ENCODE measurements at regions not wholly inside any gene's neighbourhood (a gene's known extent, or its start where the extent isn't known, plus 50 kb on each side); places are given as distances from the start of the nearest gene placed in this dataset.

GRCh38 chr19:29378126-29378525 is 147.7 kb upstream of the VSTM2B start:
- Histone ChIP-seq H3K23ac (ENCODE audit: insufficient read length) (no peak overlapping the region), H4K8ac (ENCODE audit: extremely low read depth, insufficient read depth, low read length) (no peak overlapping the region), H2BK20ac (ENCODE audit: low read length) (no peak overlapping the region), H2BK120ac (replicated peaks; ENCODE audit: low read depth, low read length) (no peak overlapping the region), H3K9me3 (ENCODE audit: insufficient read depth in 2 of 2, low read depth in 1 of 2, low read length in 1 of 2) (no peaks in the 10 kb centered on the region), H2AFZ (ENCODE audit: low read length) (no peak overlapping the region), H3K23me2 (ENCODE audit: low read depth, low read length) (no peaks in the 10 kb centered on the region), H2BK5ac (ENCODE audit: low read depth, low read length) (no peak overlapping the region), H3K4ac (replicated peaks; ENCODE audit: insufficient read length, low read depth, low read length) (no peak overlapping the region), H3K4me1 (replicated peaks in 1 of 4; ENCODE audit: control insufficient read depth in 3 of 4, insufficient read depth in 4 of 4, low read length in 3 of 4) (peaks cover 0 to 4% (median 0%) of the 10 kb centered on the region in 4 experiments; a peak in 1 of 7 replicates), H3K56ac (replicated peaks; ENCODE audit: insufficient read length, low read depth, low read length) (no peak overlapping the region), H3K18ac (ENCODE audit: extremely low read depth, low read length) (no peak overlapping the region), H3K14ac (ENCODE audit: insufficient read length) (no peak overlapping the region), H3K27me3 (replicated peaks in 1 of 4; ENCODE audit: control insufficient read depth in 3 of 4, extremely low read depth in 1 of 4, insufficient read depth in 3 of 4, low read length in 3 of 4) (no peaks in the 10 kb centered on the region), H2BK12ac (ENCODE audit: low read depth, low read length) (no peak overlapping the region), H3K4me2 (ENCODE audit: insufficient read depth in 1 of 2, low read depth in 2 of 2, low read length in 2 of 2) (no peak overlapping the region), H2AK5ac (ENCODE audit: low read depth, low read length) (no peak overlapping the region), H4K20me1 (replicated peaks in 1 of 2; ENCODE audit: control insufficient read depth in 1 of 2, insufficient read depth in 2 of 2, low read length in 2 of 2) (no peaks in the 10 kb centered on the region), H3K36me3 (ENCODE audit: control insufficient read depth in 2 of 4, insufficient read depth in 4 of 4, low read length in 3 of 4) (no peaks in the 10 kb centered on the region), H3K9ac (replicated peaks in 1 of 4; ENCODE audit: extremely low read depth in 1 of 4, low read depth in 3 of 4, low read length in 3 of 4) (no peak overlapping the region), H3K79me1 (ENCODE audit: low read depth, low read length) (no peaks in the 10 kb centered on the region), H2BK15ac (ENCODE audit: low read length) (no peak overlapping the region), H4K5ac (ENCODE audit: insufficient read length, low read depth, low read length) (no peak overlapping the region), H4K91ac (replicated peaks; ENCODE audit: insufficient read length, low read length) (no peak overlapping the region), H3K4me3 (ENCODE audit: extremely low read depth in 1 of 4, insufficient read depth in 2 of 4, low read depth in 3 of 4, low read length in 4 of 4) (no peak overlapping the region), H3K27ac (ENCODE audit: low read depth, low read length) (no peak overlapping the region), H3K79me2 (ENCODE audit: control insufficient read depth in 1 of 2, insufficient read depth in 2 of 2, low read length in 2 of 2) (no peaks in the 10 kb centered on the region)
- ChIA-PET POLR2A (ENCODE audit: partially characterized antibody) (no interaction called here), CTCF (ENCODE audit: partially characterized antibody) (interaction anchor here (0.5 to 1.4 kb wide), 2 partner anchors 10 to 119 kb away, joined by 3 to 5 read pairs; no protein-coding TSS in a partner anchor)
- WGBS, 2 experiments (ENCODE audit: extremely low coverage in 1 of 2, insufficient coverage in 1 of 2, insufficient read length in 1 of 2, insufficient replicate concordance in 2 of 2, low coverage in 1 of 2, low lambda C conversion rate in 2 of 2, missing lambda C conversion rate in 1 of 2): 92% methylated on average over 4 of the region's 4 CpGs; no CpG with 5 or more reads in 1 of the 2 experiments
- FAIRE-seq (no peak), DNase-seq (ENCODE audit: low read depth in 1 of 2, low spot score in 2 of 2) (peak in 1 of 2 experiments; percentile 10)
- TF ChIP-seq CHD1 (IDR thresholded peaks at IDR 0.05; ENCODE audit: low read depth, low read length) (no peak), CTBP2 (IDR thresholded peaks at IDR 0.05; ENCODE audit: borderline replicate concordance, insufficient read depth, insufficient read length, low read length) (no peak), SIRT6 (IDR thresholded peaks at IDR 0.05; ENCODE audit: low read length) (no peak), RAD21 (IDR thresholded peaks at IDR 0.05 in 1 of 2, conservative IDR thresholded peaks at IDR 0.05 in 1 of 2; ENCODE audit: low read depth in 2 of 2, low read length in 2 of 2) (no peak), EZH2 (IDR thresholded peaks at IDR 0.05; ENCODE audit: low read depth, low read length, severe bottlenecking) (no peak)
- TF ChIP-seq, protein P1, sequence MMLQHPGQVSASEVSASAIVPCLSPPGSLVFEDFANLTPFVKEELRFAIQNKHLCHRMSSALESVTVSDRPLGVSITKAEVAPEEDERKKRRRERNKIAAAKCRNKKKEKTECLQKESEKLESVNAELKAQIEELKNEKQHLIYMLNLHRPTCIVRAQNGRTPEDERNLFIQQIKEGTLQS (IDR thresholded peaks at IDR 0.05; ENCODE audit: insufficient read depth, low read depth, low read length): no peak
